Astrocyte of the spinal cord (primary cell): ENCODE measurements at regions not wholly inside any gene's neighbourhood (a gene's known extent, or its start where the extent isn't known, plus 50 kb on each side); places are given as distances from the start of the nearest gene placed in this dataset.

Source experiments
- DNase-seq: peaks from one replicate; pipeline ENCODE4 v3.0.0; 2011; ENCODE audit warnings: low read depth, low spot score
- H3K4me3 ChIP-seq: 2 replicates; pipeline ENCODE4 v1.5.1; 2011; ENCODE audit warnings: low read depth, mild to moderate bottlenecking, low read length, moderate library complexity
- in situ Hi-C: cut with HindIII; loops from 2 replicates; pipeline ENCODE4 v1.10.0; 2017; ENCODE audit warnings: low sequenced_read_pairs
- TF ChIP-seq, protein P1 (sequence below): IDR thresholded peaks from 2 replicates; pipeline ENCODE4 v1.5.1; 2012; ENCODE audit warnings: low read depth, mild to moderate bottlenecking, low read length, inconsistent platforms

DNA sequence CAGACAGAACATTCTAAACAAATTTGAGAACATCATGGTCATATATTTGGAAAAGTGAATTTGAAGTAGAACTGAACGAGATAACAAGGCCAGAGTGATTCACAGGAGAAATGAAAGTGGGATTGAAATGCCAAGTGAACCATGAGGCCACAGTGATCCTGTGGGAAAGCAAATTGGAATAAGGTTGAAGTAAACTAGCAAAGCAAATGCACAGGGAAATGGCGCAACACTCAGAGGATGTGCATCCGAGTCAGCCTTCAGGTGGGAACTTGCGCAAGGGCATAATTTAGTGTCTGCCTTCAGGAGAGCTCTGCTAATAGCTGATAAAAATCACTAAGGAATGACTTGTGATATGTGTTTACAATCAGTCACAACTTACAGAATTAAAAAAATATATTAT, 696.6 kb downstream of the LIG4 start:
- TF ChIP-seq, protein P1, sequence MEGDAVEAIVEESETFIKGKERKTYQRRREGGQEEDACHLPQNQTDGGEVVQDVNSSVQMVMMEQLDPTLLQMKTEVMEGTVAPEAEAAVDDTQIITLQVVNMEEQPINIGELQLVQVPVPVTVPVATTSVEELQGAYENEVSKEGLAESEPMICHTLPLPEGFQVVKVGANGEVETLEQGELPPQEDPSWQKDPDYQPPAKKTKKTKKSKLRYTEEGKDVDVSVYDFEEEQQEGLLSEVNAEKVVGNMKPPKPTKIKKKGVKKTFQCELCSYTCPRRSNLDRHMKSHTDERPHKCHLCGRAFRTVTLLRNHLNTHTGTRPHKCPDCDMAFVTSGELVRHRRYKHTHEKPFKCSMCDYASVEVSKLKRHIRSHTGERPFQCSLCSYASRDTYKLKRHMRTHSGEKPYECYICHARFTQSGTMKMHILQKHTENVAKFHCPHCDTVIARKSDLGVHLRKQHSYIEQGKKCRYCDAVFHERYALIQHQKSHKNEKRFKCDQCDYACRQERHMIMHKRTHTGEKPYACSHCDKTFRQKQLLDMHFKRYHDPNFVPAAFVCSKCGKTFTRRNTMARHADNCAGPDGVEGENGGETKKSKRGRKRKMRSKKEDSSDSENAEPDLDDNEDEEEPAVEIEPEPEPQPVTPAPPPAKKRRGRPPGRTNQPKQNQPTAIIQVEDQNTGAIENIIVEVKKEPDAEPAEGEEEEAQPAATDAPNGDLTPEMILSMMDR, result no peak
- DNase-seq, result no peak
- H3K4me3 ChIP-seq, result no peak overlapping the region
- in situ Hi-C loops, result no loop called here

DNA sequence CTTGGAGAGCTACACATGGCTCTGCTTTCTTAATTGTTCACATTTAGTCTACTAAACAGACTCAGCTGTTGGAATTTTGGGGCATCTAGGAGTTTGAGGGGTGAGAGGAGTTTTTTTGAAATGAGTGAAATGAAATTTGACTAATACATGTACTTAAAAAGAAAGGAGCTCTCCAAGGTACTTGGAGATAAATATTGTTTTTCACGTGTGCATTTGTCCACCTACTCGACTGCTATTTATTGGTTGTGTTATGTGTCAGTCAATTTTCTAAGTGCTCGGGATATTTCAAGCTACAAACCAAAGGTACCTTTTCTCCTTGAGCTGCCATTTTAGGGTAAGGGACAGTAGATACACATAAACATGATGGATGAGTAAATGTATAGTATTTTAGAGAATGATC, 697.0 kb downstream of the LIG4 start:
- peak; percentile 45 for DNase-seq
- in situ Hi-C loops, result no loop called here
- TF ChIP-seq, protein P1, result no peak
- H3K4me3 ChIP-seq, result no peak overlapping the region

DNA sequence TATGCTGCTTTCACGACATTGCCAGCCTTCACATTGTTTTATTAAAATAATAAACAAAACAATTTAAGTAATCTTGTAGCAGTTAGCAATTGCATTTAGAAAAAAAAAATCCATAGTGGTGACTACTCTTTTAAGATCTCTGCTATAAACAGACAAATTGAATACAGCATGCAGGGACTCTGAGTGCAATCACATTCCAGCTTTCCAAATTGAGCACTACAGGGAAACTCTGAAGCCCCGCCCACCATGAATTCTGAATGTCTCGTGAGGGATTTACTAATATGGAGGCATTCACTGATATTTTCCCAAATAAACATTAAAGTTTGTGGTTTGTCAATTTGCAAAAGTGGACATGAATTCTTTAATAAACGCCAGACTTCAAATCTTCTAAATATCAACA, 698.8 kb downstream of the LIG4 start:
- no peak for DNase-seq
- in situ Hi-C loops, result no loop called here
- TF ChIP-seq, protein P1, result no peak
- H3K4me3 ChIP-seq, result no peak overlapping the region

DNA sequence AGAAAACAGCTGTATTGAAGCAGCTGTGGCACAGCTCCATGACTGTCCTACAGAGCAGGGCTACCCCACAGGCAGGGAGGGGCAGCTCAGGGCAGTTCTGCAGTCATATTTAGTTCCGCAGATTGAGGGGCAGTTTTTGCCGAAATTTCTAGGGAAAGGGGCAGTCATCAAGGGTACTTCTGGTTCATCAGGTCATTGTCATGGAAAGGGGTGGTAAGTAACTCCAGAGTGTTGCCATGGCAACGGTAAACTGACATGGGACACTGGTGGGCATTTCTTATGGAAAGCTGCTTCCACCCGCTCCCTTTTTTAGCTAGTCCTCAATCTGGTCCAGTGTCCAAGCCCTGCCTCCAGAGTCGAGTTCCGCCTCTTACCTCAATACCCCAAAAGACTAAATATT, 702.8 kb downstream of the LIG4 start:
- H3K4me3 ChIP-seq, result no peak overlapping the region
- TF ChIP-seq, protein P1, result no peak
- in situ Hi-C loops, result no loop called here
- DNase-seq, result no peak

DNA sequence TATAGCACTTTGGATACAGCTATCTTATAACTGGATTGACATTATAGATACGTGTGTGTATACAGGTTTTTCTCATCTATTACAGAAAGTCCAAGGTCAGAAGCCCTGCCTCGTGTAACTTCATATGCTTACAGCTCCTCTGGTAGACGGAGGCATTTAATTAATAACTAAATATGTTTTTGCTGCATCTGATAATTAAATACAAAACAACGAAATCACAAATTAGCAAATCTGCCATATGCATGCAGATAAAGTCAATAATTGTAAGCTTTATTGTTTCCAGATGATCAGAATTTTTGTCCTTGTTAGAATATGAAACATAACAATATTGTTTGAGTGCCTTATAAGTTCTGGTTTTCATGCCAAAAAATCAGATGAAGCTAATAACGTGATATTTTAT, 717.7 kb downstream of the LIG4 start:
- no peak for DNase-seq
- in situ Hi-C loops, result no loop called here
- TF ChIP-seq, protein P1, result no peak
- H3K4me3 ChIP-seq, result no peak overlapping the region

DNA sequence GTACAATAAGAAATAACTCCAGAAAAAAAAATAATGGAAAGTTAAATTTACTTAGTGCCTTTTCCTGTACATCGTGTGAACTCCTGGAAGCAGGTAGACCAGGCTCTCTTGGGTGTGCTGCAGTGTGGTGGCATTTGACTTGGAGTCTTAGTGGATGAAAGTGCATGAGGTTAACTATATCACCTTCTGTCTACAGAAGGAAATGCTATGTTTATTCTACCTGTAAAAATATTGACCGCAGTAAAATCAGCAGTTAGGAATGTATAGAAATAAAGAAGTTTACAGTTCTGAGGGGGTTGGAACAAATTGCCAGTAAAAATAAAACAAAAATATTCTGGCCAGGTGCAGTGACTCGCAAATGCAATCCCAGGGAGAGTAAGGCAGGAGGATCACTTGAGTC, 722.1 kb downstream of the LIG4 start:
- DNase-seq, result no peak
- TF ChIP-seq, protein P1, result no peak
- in situ Hi-C loops, result no loop called here

DNA sequence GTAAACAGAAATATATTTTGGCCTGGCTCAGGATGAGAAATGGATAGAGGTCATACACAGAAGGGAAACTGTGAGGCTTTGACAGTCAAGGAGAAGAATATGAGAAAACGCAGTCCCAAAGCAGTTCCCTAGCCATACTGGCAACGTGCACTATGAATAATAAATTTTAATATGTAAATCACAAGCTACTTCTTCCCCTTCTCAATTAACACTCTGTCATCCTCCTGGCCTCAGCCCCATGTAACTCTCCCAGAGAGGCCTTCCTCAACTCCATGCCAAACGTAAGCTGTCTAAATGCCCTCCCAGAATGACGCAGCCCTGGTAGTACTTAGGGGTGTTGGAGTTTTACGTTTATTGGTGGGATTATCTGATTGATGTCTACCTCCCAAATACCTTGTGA, 732.6 kb downstream of the LIG4 start:
- DNase-seq, result no peak
- in situ Hi-C loops, result no loop called here
- TF ChIP-seq, protein P1, result no peak
- H3K4me3 ChIP-seq, result no peak overlapping the region

More for the DNA sequence above, 722.1 kb downstream of the LIG4 start:
- no peak overlapping the region for H3K4me3 ChIP-seq
